Middle frontal gyrus (tissue), 1 donor: ENCODE measurements at regions not wholly inside any gene's neighbourhood (a gene's known extent, or its start where the extent isn't known, plus 50 kb on each side); places are given as distances from the start of the nearest gene placed in this dataset.

Experiments used
- DNase-seq: peaks from one replicate; pipeline ENCODE4 v3.0.0-alpha.2; 2015; ENCODE audit warnings: low spot score; ENCODE audit errors: extremely low spot score

DNA sequence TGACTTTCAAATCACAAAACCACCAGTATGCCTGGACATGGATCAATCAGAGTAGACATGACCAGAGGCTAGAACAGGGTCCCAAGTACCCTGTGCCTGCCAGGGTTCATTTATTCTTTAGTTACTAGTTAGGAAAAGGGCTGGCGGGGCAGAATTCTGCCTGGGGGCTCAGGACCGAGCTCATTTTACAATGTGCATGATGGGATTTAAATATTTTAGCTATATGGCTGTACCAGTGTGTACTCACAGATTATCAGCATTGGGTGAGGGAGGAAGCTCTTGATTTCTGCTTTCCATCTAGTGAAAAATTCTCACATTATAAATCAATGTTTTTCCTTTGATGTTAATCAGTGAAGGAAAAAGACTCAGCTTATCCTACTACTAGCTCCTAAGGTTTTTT lies 1511.1 kb downstream of the EFNA5 start:
- no peak for DNase-seq

DNA sequence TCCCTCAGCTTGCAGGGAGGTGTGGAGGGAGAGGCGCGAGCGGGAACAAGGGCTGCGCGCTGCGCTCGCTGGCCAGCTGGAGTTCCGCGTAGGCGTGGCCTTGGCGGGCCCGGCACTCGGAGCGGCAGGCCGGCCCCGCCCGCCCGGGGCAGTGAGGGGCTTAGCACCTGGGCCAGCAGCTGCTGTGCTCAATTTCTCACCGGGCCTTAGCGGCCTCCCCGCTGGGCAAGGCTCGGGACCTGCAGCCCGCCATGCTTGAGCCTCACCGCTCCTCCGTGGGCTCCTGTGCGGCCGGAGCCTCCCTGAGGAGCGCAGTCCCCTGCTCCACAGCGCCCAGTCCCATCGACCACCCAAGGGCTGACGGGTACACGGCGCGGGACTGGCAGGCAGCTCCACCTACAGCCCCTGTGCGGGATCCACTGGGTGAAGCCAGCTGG lies 1516.4 kb downstream of the EFNA5 start:
- DNase-seq = no peak

DNA sequence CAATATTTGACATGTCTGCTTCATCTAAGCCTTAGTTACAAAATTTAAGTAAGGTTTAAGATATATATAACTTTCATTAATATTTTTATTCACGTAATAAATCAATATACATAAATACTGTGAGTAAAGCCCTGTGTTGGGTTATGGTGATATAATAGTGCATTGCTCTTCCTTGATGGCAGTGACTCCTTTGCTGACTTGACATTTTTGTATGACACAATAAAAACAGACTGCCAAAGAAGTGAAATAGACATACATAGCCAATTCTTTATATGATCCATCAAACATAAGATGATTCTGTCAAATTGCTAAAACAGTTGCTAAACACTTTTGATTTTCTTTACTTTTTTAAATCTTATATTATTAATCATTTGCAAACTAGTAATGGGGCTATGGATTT lies 1518.2 kb downstream of the EFNA5 start:
- DNase-seq = no peak

DNA sequence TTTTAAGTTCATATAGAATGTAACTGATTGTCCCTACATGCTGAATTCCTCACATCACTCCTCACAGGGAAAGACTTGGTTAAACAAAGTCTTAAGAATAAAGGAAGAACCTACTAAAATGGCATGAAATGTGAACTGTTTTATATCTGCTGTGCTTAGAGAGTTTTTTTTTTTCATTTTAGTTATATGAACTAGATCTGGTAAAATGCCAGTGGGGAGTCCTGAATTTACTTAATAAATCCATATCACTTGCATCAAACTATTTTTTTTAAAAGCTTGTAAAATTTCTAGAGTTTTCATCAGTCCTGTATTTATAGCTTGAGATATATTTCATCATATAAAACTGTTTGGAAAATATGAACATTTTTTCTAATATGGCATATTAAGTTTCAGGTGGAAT lies 1528.6 kb downstream of the EFNA5 start:
- no peak for DNase-seq

DNA sequence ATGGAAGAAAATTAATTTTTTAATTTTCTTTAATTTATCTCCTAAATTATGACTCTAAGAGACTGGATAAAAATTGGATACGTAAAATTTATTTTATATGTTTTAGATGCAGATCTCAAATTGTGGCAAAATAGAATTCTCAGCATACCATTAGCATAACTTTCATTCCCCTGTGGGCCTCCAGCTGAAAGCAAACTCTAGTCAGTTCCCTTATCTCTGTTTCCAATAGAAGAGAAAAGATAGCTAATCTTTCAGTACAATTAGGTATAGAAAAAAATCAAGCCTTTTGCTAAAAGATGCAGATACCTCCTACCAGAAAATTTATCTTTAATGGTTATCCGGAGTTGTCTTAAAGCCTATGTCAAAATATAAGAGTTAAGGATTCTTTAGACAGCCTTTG lies 1530.6 kb downstream of the EFNA5 start:
- no peak for DNase-seq

DNA sequence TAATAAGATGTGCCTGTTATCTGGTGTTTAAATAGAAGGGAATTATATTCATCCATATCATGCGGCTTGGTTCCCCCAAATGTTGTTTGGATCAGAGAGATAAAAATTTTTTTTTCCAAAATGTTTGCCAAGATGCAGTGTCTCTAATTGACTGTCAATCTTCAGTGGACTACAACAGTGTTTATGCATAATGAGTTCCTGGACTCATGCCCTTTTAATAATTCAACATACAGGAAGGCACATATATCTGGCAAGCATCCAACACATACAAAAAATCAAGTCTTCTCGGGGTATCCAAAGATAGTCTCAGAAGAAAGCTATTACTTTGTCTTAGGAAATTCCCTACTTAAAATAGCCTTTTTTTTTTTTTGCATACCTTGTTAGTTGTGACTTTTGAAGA lies 1534.7 kb downstream of the EFNA5 start:
- no peak for DNase-seq

DNA sequence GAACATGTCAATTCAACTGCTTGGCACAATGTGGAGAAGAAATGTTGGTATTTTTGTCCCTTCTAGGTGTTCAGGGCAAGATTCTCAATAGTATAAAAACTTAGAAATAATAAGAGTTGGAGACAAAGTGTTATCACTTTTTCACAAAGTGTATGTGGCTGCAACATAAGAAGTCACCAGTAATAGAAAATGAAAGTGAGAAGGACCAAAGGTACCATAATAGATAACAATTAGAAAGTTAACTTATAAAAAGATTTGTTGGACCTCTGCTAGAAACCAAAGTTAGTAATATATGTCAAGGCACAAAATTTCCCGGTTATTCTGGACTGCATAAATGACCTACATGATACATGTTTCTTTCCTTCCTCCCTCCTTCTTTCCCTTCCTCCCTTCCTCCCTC lies 1535.3 kb downstream of the EFNA5 start:
- DNase-seq = no peak

DNA sequence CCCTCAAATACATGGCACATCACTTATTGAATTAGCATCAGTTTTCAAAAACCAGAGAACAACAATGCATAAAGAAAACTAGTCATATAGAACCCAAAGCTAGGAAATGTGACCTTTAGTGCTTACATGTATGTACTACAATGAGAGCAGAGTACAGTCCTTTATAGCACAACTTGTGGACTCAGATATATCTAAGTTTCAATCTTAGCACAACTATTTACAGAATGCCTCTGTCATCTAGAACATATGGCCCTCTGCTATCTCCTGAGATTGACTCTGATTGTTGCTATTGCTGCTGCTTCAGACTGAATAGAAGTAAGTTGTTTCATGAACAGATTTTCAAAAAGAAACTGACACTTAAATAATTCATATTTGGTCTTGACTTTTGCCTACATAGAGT lies 1536.2 kb downstream of the EFNA5 start:
- no peak for DNase-seq

- no peak for DNase-seq
Observed at GRCh38 chr5:106127985-106128384, 1542.8 kb downstream of the EFNA5 start.

DNA sequence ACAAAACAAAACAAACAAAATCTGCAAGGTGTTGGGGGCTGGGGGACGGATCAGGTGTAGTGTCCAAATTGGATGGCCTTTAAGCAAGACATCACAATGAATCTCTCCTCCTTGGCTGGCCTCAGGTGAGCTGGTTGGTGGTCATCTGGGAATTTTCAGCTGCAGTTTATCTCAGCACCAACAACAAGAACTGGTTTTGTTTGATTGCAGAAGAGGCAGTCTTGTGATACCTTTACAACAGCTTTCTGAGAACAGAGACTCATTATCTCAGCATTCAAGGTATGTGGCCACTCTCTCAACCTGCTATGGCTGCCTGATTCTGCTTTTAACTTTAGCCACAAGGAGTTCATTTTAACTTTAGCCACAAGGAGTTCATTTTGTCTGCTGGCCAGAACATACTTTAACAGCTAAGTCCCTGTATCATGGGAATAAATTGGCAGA lies 1543.4 kb downstream of the EFNA5 start:
- DNase-seq = no peak

DNA sequence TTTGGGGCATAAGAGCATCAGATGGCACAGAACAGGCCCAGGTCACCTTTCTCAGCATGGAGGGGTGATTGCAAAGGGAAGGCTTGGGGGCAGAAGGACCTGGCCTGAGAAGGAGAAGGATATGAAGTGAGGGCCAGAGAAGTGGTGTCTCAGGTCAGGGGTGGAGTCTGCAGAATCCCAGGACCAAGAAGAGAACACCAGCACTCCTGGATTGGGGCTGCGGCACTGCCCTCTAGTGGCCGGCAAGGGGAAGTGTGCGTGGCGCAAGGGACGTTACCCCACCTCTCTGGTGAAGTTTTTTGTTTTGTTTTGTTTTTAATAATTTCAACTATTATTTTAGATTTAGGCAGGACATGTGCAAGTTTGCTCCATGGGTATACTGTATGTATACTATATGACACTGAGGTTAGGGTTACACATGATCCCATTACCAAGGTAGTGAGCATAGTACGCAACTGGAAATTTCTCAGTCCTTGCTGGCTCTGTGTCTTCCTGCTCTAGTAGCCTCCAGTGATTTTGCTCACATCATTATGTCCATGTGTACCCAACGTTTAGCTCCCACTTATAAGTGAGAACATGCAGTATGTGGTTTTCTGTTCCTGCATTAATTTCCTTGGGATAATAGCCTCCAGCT lies 1548.6 kb downstream of the EFNA5 start:
- DNase-seq = no peak

GRCh38 chr5:106116682-106117081 lies 1554.1 kb downstream of the EFNA5 start:
- no peak for DNase-seq

GRCh38 chr5:106113922-106114321 lies 1556.8 kb downstream of the EFNA5 start:
- no peak for DNase-seq

GRCh38 chr5:106106384-106106783 lies 1564.4 kb downstream of the EFNA5 start:
- DNase-seq = no peak

GRCh38 chr5:106097340-106097739 lies 1573.4 kb downstream of the EFNA5 start:
- no peak for DNase-seq

DNA sequence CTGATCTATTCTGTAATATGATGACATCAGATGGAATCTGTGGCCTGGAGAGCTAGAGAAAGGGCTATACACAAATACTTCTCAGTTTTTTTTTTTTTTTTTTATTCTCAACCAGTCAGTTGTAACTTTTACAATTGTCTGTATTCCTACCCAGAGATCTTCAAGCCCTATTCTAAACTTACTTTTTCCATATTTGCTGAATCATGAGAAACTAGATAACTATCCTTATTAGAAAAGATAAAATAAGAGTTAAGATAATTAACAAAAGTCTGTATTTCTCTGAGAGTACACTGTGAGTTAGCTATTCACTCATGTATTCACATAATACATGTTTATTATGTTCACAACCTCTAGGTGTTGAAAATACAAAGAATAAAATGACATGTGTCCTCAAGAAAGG lies 1575.9 kb downstream of the EFNA5 start:
- DNase-seq = no peak

DNA sequence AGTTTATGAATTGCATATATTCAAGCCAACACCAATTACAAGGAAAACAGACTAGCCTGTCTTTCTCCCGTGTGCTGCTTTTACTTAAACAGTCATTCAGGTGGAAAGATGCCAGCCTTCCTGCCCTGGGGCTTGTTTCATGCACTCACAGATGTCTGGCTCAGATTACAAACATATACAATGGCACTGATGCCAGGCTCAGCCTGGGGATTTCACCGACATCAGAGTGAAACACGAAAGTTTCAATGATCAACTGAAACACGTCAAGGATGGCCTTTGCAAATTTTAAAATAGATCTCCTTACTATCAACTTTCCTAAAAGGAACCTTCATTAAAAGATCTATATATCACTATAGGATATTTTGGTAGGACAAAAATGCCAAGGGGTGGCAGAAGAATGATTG lies 1576.5 kb downstream of the EFNA5 start:
- DNase-seq = no peak

- DNase-seq = no peak
Observed at GRCh38 chr5:106093134-106093533, 1577.6 kb downstream of the EFNA5 start.

DNA sequence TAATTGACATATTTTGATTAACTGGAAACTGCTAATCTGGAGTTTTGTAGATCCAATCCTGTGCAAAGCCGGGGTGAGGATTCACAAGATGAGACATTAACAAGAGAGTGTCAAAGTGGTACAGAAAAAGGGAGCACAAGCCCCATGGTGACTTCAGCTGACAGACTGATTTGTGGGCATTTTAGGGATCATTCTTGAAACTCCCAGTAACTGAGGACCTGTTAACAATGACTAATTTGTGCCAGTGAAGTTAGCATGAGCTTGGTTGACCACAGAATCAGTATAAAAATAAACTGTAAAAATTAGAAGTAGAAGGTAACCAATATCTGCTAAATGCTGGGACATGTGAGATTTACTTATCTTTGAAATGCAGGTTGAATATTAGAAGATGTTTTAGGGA lies 1578.3 kb downstream of the EFNA5 start:
- no peak for DNase-seq

DNA sequence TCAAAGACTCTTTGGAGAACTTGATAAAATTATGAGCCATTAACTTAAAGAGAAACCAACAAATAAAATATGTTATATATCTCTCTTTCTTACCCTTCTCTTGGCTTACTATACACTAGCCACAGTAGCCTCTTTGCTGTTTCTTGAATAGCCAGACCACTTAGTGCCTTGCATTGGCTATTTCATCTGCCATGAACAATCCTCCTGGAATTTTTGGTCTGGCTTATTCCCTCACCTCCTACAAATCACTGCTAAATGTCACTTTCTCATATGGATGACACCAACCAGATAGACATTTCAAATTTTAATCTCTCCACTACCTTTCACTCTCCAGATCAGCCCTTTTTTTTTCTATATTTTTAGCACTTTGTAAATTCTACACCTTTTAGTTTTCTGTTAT lies 1581.7 kb downstream of the EFNA5 start:
- no peak for DNase-seq

DNA sequence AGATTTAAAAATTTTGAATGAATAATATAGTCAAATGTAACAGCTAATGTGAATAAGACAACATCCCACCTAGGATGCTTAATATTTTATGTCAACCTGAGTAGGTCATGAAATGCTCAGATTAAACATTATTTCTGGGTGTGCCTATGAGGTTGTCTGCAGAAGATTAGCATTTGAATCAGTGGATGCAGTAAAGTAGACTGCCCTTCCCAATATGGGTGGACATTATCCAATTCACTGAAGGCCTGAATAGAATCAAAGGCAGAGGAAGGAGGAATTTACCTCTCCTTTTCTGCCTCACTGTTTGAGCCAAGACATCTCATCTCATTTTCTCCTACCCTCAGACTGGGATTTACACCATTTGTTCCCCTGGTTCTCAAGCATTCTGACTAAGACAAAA lies 1582.3 kb downstream of the EFNA5 start:
- DNase-seq = no peak

DNA sequence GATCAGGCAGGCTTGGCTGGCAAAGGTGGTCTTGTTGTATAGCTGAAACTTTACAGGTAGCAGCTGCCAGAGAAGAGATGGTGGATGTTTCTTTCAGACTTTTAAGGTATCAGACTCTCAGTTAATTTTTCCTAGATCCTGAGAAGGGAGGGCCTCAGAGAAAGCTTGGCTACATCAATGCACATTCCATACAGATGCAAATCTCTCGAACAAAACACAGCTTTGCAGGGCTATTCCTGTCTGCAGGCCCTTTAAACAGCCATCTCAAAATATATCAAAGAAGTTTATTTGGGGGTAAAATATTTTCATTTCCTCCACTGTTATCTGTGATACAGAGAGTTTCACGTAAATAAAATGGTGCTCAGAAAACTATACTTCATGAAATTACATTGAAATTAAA lies 1584.4 kb downstream of the EFNA5 start:
- no peak for DNase-seq

DNA sequence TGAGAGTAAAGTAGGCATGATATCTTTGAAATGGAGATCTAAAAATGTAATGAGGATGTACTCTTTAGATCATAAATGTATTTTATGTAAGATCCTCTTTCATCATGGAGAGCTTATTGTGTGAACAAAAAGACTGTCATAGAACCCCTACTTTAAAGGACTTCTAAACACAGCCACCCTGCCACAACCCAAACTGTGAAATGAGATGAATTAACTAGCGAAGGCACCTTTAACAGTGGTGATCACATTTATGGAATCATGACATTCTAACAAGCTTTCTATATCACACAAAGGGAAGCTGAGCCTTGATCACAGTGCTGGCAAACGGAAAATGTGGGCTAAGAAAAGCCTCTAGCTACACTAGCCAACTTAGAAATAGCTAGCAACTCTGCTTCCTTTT lies 1585.2 kb downstream of the EFNA5 start:
- DNase-seq = no peak

DNA sequence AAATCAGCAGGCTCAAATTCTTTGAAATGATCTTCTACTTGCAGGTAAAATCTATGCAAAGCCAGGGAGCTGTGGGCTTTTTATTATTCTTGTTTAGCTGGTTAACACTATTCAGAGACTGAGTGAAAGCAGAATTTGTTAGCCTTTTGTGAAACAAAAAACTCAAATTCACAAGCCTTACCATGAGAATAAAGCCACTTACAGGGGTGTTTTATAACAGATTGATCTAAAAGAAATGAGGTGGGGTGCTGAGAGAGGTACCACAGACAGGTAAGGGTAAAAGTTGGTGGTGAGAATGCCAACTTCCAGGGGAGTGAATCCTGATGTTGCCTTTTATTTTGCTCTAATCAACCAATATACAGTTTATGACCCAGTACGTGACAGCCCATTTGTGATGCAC lies 1585.6 kb downstream of the EFNA5 start:
- no peak for DNase-seq
